OCI-LY7 (cell line): ENCODE measurements at regions not wholly inside any gene's neighbourhood (a gene's known extent, or its start where the extent isn't known, plus 50 kb on each side); places are given as distances from the start of the nearest gene placed in this dataset.

Source experiments
- BruUV-seq: library from RNA; stranded (reverse); fragments of 400-500 nt; replicated peaks from 2 replicates; lab custom pipeline; 2021; lab: Mats Ljungman, UMichigan
- CTCF ChIA-PET: fragments of 300-600 bp; sonication (Branson Sonifier 250); formaldehyde crosslinking; loops from one replicate; lab custom pipeline; 2022; ENCODE audit warnings: antibody characterized with exemption; ENCODE audit not compliant: unreplicated experiment; lab: Charles Lee
- POLR2A ChIA-PET: fragments of 300-600 bp; sonication (Branson Sonifier 250); formaldehyde crosslinking; loops from one replicate; lab custom pipeline; 2022; ENCODE audit warnings: antibody characterized with exemption; lab: Charles Lee
- DNase-seq: peaks from one replicate; pipeline ENCODE4 v3.0.0-alpha.2; 2015; ENCODE audit warnings: low spot score
- H2AFZ ChIP-seq: fragments of 200-600 bp; sonication (generic), shearing (Covaris generic); 2 replicates; pipeline ENCODE4 v1.6.1; 2014; ENCODE audit warnings: mild to moderate bottlenecking, antibody characterized with exemption, low read length, moderate library complexity
- H3K27ac ChIP-seq: fragments of 200-600 bp; sonication (generic); 2 replicates; pipeline ENCODE4 v1.5.1; 2014; ENCODE audit warnings: mixed run types, low read depth, mild to moderate bottlenecking, moderate library complexity, low read length, inconsistent platforms; ENCODE audit not compliant: poor library complexity, severe bottlenecking
- H3K36me3 ChIP-seq: fragments of 200-600 bp; sonication (generic); 2 replicates; pipeline ENCODE4 v1.6.1; 2014; ENCODE audit warnings: mild to moderate bottlenecking, antibody characterized with exemption, low read length, moderate library complexity, mixed read lengths; ENCODE audit not compliant: insufficient read depth
- H3K4me1 ChIP-seq: fragments of 200-600 bp; sonication (generic); 2 replicates; pipeline ENCODE4 v1.5.1; 2014; ENCODE audit warnings: mild to moderate bottlenecking, low read length; ENCODE audit not compliant: insufficient read depth, poor library complexity, severe bottlenecking
- H3K4me2 ChIP-seq: fragments of 200-600 bp; sonication (generic); 2 replicates; pipeline ENCODE4 v1.6.1; 2014; ENCODE audit warnings: mild to moderate bottlenecking, low read length
- H3K4me3 ChIP-seq: fragments of 200-600 bp; sonication (generic); 2 replicates; pipeline ENCODE4 v1.5.1; 2014; ENCODE audit warnings: mild to moderate bottlenecking, low read depth, low read length; ENCODE audit not compliant: poor library complexity, severe bottlenecking
- H3K79me2 ChIP-seq: fragments of 200-600 bp; sonication (generic); 2 replicates; pipeline ENCODE4 v1.6.1; 2016; ENCODE audit warnings: low read depth, mild to moderate bottlenecking, low read length, moderate library complexity, mixed read lengths; ENCODE audit not compliant: insufficient read depth
- H3K9me2 ChIP-seq: fragments of 200-600 bp; sonication (generic); 2 replicates; pipeline ENCODE4 v1.6.1; 2016; ENCODE audit warnings: mild to moderate bottlenecking, low read length, mixed read lengths; ENCODE audit not compliant: insufficient read depth
- H3K9me3 ChIP-seq: fragments of 200-600 bp; sonication (generic); 2 replicates; pipeline ENCODE4 v1.6.1; 2014; ENCODE audit warnings: mild to moderate bottlenecking, mixed run types, low read length, mixed read lengths
- H4K20me1 ChIP-seq: fragments of 200-600 bp; sonication (generic); 2 replicates; pipeline ENCODE4 v1.6.1; 2014; ENCODE audit warnings: mild to moderate bottlenecking, antibody characterized with exemption, low read length, moderate library complexity, mixed read lengths; ENCODE audit not compliant: insufficient read depth
- EZH2phosphoT487 ChIP-seq: fragments of 200-600 bp; sonication (generic); IDR thresholded peaks from 2 replicates; pipeline ENCODE4 v1.6.1; 2018; ENCODE audit warnings: low read depth, borderline replicate concordance, mild to moderate bottlenecking, mixed run types, antibody characterized with exemption, low read length, moderate library complexity, mixed read lengths
- intact Hi-C: fragments of 100-400 bp; cut with micrococcal nuclease; formaldehyde crosslinking; loops from one replicate; pipeline ENCODE4 v1.10.0; 2022; ENCODE audit not compliant: unreplicated experiment
- TF ChIP-seq, protein P1 (sequence below): fragments of 200-600 bp; sonication (generic); conservative IDR thresholded peaks from 2 replicates; pipeline ENCODE4 v1.5.1; 2014; ENCODE audit warnings: mild to moderate bottlenecking, antibody characterized with exemption, low read length, moderate library complexity, mixed read lengths

- no peak overlapping the region for H3K4me2 ChIP-seq
- H3K9me2 ChIP-seq, result no peaks in the 10 kb centered on the region
- H2AFZ ChIP-seq, result no peak overlapping the region
- H3K27ac ChIP-seq, result no peak overlapping the region
- CTCF ChIA-PET, result no interaction called here
- POLR2A ChIA-PET, result interaction anchor here (1.1 kb wide), 1 partner anchor 82 kb away, joined by 3 read pairs; no protein-coding TSS in a partner anchor
- DNase-seq, result no peak
- H3K9me3 ChIP-seq, result no peaks in the 10 kb centered on the region; the same call in 1 of the 2 replicates
- no peaks in the 10 kb centered on the region; the same call in 1 of the 2 replicates for H3K36me3 ChIP-seq
- no peaks in the 10 kb centered on the region for H3K79me2 ChIP-seq
- H3K4me1 ChIP-seq, result peaks cover 7% of the 10 kb centered on the region
- no TSS peak for BruUV-seq
- intact Hi-C loops, result no loop called here
- no peak overlapping the region for H3K4me3 ChIP-seq
- no peak for TF ChIP-seq EZH2phosphoT487
- TF ChIP-seq, protein P1, sequence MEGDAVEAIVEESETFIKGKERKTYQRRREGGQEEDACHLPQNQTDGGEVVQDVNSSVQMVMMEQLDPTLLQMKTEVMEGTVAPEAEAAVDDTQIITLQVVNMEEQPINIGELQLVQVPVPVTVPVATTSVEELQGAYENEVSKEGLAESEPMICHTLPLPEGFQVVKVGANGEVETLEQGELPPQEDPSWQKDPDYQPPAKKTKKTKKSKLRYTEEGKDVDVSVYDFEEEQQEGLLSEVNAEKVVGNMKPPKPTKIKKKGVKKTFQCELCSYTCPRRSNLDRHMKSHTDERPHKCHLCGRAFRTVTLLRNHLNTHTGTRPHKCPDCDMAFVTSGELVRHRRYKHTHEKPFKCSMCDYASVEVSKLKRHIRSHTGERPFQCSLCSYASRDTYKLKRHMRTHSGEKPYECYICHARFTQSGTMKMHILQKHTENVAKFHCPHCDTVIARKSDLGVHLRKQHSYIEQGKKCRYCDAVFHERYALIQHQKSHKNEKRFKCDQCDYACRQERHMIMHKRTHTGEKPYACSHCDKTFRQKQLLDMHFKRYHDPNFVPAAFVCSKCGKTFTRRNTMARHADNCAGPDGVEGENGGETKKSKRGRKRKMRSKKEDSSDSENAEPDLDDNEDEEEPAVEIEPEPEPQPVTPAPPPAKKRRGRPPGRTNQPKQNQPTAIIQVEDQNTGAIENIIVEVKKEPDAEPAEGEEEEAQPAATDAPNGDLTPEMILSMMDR, result no peak
- no peaks in the 10 kb centered on the region for H4K20me1 ChIP-seq
Observed at GRCh38 chr14:87161502-87161901, 831.5 kb downstream of the GALC start.

DNA sequence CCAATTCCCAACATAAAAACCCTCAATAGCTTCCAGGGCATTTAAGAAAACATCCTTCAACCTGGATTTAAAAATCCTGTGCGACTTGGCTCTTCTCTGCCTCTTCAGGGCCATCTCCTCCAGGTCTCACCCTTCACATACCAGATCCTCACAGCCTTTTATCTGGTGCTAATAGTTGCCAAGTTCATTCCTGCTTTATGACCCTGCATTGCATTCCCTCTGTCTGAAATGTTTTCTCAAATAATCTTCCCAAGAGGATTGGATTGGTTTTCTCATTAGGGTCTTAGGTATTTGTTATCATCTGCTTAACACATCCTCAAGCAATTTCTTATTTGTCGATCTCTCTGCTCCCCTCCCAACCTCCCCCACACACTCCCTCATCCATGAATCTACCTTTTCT is 832.0 kb downstream of the GALC start:
- H3K4me3 ChIP-seq, result no peak overlapping the region
- CTCF ChIA-PET, result no interaction called here
- no peaks in the 10 kb centered on the region; the same call in 1 of the 2 replicates for H3K9me3 ChIP-seq
- H2AFZ ChIP-seq, result no peak overlapping the region
- no peak overlapping the region for H3K27ac ChIP-seq
- no TSS peak for BruUV-seq
- no peak for DNase-seq
- H3K9me2 ChIP-seq, result no peaks in the 10 kb centered on the region
- H3K79me2 ChIP-seq, result no peaks in the 10 kb centered on the region
- POLR2A ChIA-PET, result interaction anchor here (1.1 kb wide), 1 partner anchor 82 kb away, joined by 3 read pairs; no protein-coding TSS in a partner anchor
- no peaks in the 10 kb centered on the region; the same call in 1 of the 2 replicates for H3K36me3 ChIP-seq
- no peaks in the 10 kb centered on the region for H4K20me1 ChIP-seq
- H3K4me1 ChIP-seq, result peaks cover 12% of the 10 kb centered on the region
- intact Hi-C loops, result no loop called here
- TF ChIP-seq EZH2phosphoT487, result no peak
- TF ChIP-seq, protein P1, result no peak
- H3K4me2 ChIP-seq, result no peak overlapping the region

DNA sequence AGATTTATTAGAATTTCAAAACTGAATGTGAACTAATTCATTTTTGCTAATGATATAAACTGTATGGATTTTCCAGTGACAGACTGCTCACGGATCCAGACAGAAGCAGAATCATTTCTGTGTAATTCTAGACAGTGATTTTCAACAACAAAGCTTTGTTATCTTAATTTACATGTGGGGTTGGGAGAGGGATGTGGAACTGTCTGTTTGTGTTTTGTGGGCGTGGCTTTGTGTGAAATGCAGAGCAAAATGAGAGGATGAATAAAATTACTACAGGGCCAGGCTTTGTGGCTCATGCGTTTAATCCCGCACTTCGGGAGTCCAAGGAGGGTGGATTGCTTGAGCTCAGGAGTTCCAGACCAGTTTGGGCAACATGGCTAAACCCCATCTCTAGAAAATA is 834.7 kb downstream of the GALC start:
- H2AFZ ChIP-seq, result peak overlapping the region; percentile 8; the same call in 1 of the 2 replicates
- H3K27ac ChIP-seq, result no peak overlapping the region
- BruUV-seq, result no TSS peak
- no peak overlapping the region for H3K4me3 ChIP-seq
- no peak for DNase-seq
- H4K20me1 ChIP-seq, result no peaks in the 10 kb centered on the region
- ChIA-PET CTCF (no interaction called here), POLR2A (interaction anchor here (1.1 to 1.3 kb wide), 2 partner anchors 9 to 108 kb away, joined by 3 to 4 read pairs; no protein-coding TSS in a partner anchor)
- H3K36me3 ChIP-seq, result peaks cover 6% of the 10 kb centered on the region
- H3K9me3 ChIP-seq, result peaks cover 5% of the 10 kb centered on the region; the same call in 1 of the 2 replicates
- no peaks in the 10 kb centered on the region for H3K9me2 ChIP-seq
- no peaks in the 10 kb centered on the region for H3K79me2 ChIP-seq
- intact Hi-C loops, result loop anchor here (5.0 kb wide), 1 partner anchor 229 kb away; no protein-coding TSS in a partner anchor
- H3K4me1 ChIP-seq, result peaks cover 34% of the 10 kb centered on the region
- TF ChIP-seq, protein P1, result no peak
- no peak for TF ChIP-seq EZH2phosphoT487
- H3K4me2 ChIP-seq, result no peak overlapping the region
